ENCODE measurements at regions not wholly inside any gene's neighbourhood (a gene's known extent, or its start where the extent isn't known, plus 50 kb on each side); places are given as distances from the start of the nearest gene placed in this dataset.

DNA sequence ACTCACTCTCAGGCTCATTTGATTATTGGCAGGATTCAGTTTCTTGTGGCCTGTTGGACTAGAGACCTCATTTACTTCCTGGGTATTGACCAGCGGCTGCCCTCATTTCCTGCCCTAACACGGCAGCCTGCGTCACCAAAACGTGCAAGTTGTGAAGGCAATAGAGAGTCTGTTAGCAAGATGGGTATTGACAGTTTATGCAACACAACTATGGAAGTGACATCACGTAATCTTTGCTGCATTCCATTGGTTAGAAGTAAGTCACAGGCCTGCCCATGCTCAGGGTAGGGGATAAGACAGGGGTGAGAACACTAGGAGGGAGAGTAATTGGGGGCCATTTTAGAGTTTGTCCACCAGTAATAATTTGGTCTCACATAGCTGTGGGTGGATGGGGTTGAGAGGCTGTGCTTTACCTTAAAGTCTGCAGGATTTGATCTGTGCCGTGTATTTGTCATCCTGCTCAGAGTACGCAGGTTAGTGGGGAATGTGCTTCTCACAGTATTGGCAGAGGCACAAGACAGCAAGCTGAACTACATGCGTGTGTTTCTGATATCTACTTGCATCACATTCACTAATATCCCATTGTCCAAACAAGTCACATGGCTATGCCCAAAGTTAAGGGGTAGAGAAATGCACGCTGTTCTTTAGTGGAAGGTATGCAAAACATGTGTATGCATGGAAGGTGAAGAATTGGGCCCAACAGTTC, 83.3 kb downstream of the EDEM1 start:
- DNase-seq, result no peak

DNA sequence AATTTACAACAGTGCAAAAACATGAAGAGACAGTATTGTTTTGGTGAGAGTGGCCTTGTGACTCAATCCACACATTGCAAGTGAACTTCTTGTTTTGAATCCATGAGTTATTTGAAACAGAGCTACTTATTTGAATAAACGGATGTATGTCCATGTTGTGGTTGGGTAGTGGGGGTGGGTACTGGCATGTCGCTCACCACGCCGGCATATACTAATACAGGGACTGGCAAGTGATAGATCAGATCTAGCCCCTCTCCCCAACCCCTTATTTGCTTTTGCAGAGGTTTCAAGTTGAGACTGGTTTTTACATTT, 83.8 kb downstream of the EDEM1 start:
- no peak for DNase-seq

DNA sequence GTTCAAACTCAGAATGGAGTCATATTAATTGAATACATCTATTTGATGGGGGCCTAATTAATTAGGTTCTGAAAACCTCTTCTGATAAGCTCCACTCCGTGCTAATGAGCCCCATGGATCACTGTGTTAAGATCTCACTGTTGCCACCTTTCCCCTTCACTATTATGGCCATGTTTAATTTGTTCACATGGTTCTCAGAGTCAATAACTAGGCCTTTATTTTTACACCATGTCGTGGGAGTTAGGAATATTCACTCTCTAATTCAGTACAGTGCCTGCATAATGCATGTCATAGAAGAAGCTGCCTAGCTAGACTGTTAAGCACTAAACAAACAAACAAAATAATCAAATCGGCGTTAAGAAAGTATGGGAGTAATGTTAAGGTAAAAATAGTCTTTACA, 84.9 kb downstream of the EDEM1 start:
- no peak for DNase-seq

DNA sequence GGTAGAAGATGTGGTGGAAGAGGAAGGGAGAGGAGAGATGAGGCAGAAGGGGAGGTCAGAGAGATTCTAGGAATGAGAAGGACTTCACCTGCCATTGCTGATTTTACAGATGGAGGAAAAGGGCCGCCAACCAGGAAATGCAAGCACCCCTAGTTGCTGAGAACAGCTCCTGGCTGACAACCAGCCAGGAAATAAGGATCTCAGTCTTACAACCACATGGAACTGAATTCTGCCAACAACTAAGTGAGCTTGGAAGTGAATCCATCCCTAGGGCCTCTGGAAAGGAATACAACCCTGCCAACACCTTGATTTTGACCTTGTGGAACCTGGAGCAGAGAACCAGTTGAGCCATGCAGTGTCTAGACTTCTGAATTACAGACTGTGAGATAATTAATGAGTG, 86.6 kb downstream of the EDEM1 start:
- DNase-seq, result peak; percentile 24

DNA sequence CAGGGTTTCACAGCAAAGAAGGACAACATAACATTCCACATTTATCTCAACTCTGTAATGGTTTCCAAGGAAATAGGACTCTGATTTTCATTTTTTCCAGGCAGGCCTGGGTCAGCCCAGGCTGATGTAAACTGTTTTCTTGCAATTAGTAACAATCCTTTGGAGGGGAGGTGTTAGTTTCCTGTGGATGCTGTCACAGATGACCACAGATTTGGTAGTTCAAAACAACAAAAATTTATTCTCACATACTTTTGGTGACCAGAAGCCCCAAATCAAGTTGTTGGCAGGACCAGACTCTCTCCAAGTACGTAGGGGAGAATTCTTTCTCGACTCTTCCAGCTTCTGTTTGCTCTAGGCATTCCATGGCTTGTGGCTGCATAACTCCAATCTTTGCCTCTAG, 88.0 kb downstream of the EDEM1 start:
- peak; percentile 93 for DNase-seq

DNA sequence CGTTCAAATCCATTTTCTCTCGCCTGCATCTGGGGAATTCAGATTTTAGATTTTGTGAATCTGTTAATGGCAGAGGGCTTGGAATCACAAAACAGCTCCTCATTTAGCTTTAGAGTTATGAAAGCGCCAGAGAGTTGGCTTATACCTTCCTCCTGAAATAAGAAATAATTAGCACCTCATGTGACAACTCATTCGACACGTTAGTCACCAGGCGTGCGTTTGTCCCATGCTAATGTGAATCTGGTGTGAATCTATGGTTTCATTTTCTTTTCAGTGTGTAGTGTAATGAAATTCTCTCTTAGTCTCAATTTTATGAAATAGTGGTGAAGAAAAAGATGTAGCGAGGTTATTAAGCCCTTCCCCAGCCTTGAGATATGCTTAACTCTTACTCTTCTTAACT, 89.4 kb downstream of the EDEM1 start:
- no peak for DNase-seq

DNA sequence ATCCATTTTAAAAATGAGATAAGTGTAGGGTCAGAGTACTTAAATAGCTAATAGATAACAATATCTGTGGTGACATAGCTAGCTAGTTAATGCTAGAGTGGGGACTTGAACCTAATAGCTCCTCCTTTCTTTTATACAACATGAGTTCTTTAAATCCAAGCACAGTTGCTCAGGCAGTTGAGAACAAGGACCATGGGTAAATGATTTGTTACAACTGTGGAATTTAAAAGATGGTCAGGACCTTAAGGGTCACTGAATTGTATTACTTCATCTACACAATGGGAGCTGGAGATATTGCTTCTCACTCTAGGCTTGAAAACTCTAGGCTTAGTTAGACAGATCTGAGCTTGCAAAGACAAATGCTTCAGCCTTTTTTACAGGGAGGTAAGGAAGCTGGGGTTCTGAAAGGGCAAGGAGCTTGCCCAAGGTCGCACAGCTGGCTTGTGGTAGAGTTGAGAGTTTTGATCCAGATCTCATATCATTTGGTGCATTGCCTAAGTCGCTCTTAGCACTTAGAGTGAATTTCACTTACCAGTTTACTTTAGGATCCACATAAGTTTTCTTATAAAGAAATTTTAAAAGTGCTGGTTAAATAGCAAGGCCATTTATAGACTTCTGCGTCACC, 90.2 kb downstream of the EDEM1 start:
- DNase-seq, result no peak

DNA sequence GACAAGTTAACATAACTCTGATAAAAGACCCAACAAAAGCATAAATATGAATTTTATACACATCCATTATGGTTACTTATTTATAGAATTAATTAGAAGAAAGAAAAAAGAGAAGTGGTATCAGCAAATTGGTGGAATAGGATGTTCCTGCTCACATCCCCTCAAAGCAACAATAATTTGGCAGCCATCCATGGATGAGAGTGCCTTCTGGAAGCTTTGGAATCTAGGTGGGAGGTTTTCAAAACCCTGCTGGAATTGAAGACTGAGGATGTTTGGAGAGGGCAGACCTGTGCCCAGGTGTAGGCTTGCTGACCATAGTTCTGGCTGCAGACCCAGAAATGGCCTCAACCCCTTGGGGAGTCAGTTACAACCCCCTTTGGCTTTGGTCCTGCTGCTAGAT, 91.2 kb downstream of the EDEM1 start:
- peak; percentile 50 for DNase-seq

DNA sequence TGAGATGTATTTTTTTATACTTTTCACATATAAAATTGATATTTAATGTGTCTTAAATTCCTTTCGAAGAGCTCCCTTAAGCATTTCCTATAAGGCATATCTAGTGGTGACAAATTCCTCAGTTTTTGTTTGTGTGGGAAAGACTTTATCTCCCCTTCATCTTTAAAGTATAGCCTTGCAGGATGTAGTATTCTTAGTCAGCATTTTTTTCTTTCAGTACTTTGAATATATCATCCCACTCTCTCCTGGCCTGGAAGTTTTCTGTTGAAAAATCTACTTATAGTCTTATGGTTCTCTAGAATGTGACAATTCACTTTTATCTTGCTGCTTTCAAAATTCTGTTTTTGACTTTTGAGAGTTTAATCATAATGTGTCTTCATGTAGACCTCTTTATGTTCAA, 95.2 kb downstream of the EDEM1 start:
- no peak for DNase-seq

DNA sequence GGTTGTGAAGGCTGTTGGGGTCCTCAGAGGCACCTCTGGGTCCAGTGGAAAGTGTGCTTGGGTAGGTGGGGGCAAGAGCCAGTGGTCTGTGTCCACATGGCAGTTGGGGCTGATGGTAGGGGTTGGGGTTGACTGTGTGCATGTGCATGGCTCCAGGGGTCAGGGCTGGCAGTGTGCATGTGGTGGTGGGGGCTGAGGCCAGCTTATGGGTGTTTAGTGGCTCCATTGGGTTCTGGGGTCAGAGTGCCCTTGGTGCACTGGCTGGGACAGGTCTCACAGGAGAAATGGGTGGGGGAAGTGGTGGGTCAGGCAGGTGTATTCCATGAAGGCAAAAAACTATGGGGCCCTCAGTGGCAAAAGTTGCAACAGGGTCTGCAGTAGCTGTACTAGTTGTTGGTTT, 97.9 kb downstream of the EDEM1 start:
- DNase-seq, result no peak

DNA sequence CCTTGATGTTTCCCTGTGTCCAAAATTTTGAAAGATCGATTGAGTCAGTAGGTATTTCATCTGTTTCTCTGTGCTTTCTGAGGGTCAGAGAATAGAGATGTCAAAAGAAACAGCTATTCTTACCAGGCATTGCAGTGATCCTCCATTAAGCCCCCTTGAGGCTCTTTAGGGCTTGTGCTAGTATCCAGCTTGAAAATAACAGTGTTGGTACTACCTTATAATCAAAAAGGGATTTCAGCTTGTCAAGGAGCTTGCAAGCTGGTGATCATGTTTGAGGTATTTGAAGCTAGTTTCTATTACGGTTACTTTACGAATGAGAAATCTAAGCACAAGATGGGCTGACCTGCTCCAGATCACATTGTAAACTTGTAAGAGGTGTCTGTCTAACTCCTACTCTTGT, 103.4 kb downstream of the EDEM1 start:
- DNase-seq, result no peak

DNA sequence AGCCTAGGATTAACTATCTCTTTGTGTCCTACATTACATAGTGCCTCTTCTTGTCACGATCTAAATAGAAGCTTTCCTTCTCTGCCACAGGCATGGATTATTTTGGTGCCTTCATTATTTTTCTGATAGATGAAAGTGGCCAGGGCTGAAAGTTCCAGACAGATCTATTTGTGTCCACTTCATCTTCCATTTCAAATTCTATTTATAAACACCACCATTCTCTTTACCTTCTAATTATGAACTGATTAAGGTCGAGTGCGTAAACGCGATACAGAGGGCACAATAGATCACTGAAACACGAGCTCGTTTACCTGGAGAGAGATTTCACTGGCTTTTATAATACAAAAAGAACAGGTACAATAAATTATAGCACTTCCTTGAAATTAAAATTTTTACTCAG, 105.0 kb downstream of the EDEM1 start:
- DNase-seq, result no peak

DNA sequence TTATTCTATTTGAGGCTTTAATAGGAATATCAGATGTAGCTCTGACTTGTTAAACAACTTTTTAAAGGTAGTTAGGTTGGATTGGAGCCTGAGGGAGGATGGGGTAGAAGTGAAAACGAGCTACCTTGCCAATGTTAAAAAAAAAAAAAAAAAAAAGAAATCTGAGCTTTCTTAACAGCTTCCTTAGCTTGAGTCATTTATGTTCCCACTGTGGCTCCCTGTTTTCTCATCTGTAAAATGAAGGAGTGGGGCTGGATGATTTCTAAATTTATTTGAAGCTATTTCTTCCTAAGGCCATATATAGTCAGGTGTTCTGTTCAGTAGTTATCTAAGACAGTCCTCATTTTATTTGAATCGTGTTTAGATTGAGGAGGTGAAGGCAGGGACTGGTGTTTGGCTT, 105.7 kb downstream of the EDEM1 start:
- no peak for DNase-seq

DNA sequence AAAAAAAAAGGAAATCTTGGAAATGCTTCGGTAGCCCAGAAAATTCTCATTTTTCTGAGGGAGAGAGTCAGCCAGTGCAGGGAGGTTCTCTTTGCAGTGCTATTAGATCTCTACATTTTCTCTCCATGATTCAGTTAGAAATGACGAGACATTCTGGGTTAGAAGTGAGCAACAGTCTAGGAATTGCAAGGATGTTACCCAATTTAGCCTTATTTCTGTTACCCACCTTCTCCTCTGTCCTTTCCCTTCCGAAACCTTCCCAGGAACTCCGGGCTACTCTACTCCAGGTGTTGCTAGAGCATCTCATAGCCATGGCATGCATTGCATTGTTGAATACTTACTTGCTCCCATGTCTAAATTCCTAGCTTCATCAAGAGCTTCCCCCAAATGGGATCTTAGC, 106.8 kb downstream of the EDEM1 start:
- peak; percentile 92 for DNase-seq

DNA sequence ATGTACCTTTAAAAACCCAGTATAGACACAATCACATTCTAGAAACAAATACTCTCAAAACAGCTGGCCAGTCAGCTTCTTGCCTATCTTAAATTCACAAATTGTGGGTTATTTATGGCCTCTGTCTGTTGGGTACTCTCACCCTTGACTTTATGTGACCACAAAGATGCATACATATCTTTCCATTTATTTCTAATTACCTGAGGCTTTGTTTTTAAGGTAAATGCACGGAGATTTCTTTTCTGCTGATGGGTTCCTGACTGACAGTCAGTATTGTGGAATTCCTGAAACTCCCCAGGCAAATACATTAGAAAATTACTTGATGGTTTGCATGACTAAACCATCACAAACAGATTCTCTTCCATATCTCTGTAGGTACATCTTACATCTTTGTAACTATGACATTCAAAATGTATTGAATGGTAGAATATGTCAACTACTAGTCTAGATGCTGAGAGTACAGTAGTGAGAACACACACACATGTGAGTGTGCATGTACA, 107.7 kb downstream of the EDEM1 start:
- no peak for DNase-seq

DNA sequence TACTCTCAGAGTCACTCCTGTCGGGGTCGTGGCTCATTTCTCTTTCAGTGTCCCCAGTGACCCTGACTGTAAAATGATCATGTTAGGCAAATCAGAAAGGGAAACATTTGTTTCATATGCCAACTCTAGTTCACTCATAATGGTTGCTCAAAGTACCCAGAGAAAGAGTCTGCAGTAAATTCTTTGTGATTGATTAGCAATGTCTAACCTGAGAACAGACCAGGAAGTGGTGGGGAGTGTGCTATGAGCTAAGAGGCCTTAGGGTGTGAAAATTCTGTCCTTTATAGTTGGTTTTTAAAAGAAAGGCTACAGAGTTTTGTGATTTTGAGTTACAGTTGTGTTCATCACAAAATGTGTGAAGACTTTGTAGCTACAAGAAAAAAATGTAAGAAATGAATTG, 108.9 kb downstream of the EDEM1 start:
- no peak for DNase-seq

DNA sequence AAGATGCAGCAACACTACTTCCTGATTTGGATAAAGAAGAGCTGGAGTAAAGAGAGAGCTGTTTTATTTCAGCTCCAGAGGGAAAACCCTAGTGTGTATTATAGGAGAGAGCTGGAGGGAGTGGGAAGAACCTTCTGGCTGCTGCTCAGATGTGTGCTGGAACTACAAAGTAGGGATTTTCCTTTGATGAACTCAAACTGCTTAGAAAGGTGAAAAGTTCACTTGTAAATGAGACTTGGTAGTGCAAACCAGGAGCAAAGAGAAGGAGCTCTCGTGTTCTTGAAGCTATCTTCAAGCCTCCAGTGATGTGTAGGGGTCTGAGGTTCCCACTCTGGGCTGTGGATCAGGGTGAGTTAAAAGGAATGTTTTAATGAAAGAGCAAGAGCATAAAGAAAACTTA, 110.4 kb downstream of the EDEM1 start:
- no peak for DNase-seq

DNA sequence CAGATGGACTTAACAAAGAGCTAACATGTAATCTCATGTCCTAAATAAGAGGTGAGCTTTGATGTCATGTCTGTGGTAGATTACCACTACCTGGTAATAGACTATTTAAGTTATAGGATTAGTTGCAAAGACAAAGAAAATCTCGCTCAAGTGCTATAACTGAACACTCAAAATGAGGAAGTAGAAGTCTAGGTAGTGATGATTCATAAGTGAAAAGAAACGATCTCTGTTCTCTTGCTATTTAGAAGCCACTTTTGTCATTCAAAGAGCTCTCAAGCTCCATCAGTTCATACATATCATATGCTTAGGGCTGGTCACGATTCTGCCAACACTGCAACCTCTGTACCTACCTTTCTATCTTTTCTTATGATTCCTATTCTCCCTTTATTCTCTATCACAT, 110.9 kb downstream of the EDEM1 start:
- DNase-seq, result no peak

DNA sequence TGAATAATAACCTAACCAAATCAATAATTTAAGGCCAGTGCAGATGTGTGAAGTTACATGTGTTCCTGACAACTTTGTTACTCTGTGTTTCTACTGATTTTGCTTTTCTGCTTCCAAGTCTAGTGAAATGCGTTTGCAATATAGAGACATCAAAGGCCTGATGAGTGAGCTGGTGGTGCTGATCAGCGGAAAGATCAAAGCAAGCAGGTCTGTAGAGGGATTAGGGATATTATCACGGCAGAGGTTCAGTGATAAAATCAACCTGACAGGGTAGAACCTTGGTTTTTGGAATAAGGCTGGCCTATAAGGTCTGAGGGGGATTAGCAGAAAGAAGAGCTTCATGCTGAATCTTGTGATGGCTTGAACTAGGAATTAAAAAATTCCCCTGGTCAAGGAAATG, 111.7 kb downstream of the EDEM1 start:
- DNase-seq, result no peak

DNA sequence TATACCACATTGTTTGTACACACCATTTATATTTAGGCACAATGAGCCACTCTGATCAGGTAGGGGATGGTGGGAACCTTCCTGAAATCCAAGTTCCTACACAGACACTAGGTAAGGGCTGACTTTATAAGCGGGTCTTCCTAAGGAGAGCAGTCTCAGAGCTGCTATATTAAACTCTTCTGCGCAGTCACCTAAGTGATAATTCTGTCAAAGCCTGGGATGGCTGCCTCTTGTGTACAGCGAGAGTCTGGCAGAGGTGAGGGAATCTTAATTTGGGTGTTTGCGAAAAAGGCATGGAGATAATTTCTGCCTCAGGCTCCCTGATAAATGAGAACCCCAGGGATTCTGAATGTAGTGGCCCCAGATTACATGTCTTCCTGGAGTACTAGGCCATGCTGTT, 113.1 kb downstream of the EDEM1 start:
- DNase-seq, result no peak

DNA sequence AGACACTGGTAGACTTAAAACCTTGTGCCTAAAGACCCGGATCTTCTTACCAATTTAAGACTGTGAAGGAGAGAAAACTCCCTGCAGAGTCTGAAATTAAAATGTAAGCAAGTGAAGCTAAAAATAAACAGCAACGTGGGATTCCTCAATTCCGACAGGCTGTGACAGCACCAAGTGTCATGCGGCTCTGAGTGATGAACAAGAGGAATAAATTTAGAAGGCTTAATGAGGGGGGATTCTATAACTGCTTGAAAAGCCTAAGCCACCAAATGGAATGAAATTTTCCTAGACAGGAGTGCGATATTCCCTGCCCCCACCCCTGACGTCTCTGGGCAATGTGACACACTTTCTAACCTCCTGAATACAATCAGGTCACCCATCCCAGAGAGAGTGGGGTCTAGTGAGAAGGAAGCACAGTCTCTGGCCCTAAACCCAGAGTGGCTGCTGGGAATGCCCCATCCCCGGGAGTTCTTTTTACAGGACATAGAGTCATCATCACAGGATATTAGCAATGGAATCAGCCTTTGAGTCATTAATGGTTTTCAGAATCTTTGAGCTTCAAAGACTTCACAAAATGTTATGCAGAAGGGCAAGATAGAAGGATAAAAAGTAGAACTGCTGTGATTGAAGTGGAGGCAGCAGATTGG, 114.3 kb downstream of the EDEM1 start:
- DNase-seq, result peak; percentile 45

DNA sequence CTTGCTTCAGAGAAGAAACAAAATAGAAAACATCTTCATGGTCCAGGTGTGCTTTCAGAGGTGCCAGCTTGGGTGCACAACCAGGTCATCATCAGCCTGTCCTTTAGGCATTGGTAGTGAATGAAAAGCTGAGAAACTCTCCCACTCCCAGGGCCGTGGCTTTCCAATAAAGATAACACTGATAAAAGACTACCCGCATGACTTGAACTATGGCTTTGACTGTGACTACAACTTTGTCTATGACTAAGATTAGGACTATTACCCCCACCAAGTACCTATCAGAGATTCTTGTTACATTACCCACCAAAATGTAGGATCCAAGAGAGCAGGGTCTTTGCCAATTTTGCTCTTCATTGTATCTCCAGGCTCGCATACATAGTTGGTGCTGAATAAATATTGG, 115.2 kb downstream of the EDEM1 start:
- no peak for DNase-seq

DNA sequence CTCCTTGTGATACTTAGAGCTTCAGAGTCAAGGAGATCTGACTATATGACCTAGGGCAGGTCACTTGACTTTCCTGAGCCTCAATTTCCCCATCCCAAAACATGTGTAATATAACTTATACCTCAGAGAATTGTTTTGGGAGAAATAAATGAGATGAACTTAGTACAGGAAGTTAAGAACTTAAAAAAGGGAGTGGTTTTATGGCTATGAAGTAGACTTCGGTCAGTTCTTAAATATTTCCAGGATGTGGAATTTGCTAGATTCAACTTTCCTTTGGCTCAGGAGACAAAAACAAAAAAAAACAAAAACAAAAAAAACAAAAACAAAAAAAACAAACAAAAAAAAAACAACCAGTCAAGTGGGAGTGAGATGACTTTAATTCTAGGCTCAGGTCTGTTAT, 116.7 kb downstream of the EDEM1 start:
- no peak for DNase-seq
